HepG2 (cell line): ENCODE measurements at regions not wholly inside any gene's neighbourhood (a gene's known extent, or its start where the extent isn't known, plus 50 kb on each side); places are given as distances from the start of the nearest gene placed in this dataset.
A peak's percentile ranks its signal among the peaks of the same experiment; 100 is the strongest.

ENCODE experiments used
- CEBPG ChIP-seq: IDR thresholded peaks from 2 replicates; pipeline ENCODE4 v1.6.1; 2016
- KDM5A ChIP-seq: fragments of 200-600 bp; sonication (generic); IDR thresholded peaks from 2 replicates; pipeline ENCODE4 v1.7.0; 2018; ENCODE audit warnings: antibody characterized with exemption, mild to moderate bottlenecking, low read length, borderline replicate concordance
- KLF15 ChIP-seq: sonication (generic); formaldehyde crosslinking; IDR thresholded peaks from 2 replicates; pipeline ENCODE4 v1.8.1; 2023; ENCODE audit warnings: borderline replicate concordance, mild to moderate bottlenecking, inconsistent platforms, missing genetic modification reagents, mixed read lengths
- MTF2 ChIP-seq: sonication (generic); formaldehyde crosslinking; IDR thresholded peaks from 2 replicates; pipeline ENCODE4 v1.5.0; 2020; ENCODE audit warnings: missing genetic modification reagents, borderline replicate concordance
- NFYC ChIP-seq: IDR thresholded peaks from 2 replicates; pipeline ENCODE4 v1.6.1; 2016; ENCODE audit warnings: missing genetic modification reagents, missing compliant biosample characterization
- PAX8 ChIP-seq: sonication (generic); formaldehyde crosslinking; IDR thresholded peaks from 2 replicates; pipeline ENCODE4 v1.8.0; 2022; ENCODE audit warnings: mild to moderate bottlenecking, missing genetic modification reagents, borderline replicate concordance
- SOX6 ChIP-seq, 2 experiments: fragments of 450-650 bp in 1 of 2; sonication (generic) in 1 of 2; formaldehyde crosslinking in 1 of 2; IDR thresholded peaks; 2 replicates each; pipeline versions ENCODE4 v1.4.0 to v1.6.1; 2017 to 2020; ENCODE audit warnings: antibody characterized with exemption in 1 of 2, mild to moderate bottlenecking in 1 of 2, missing genetic modification reagents in 1 of 2
- TOPORS ChIP-seq: sonication (generic); formaldehyde crosslinking; IDR thresholded peaks from 2 replicates; pipeline ENCODE4 v1.8.0; 2023; ENCODE audit warnings: mild to moderate bottlenecking, missing genetic modification reagents
- ZNF264 ChIP-seq: sonication (generic); formaldehyde crosslinking; IDR thresholded peaks from 2 replicates; pipeline ENCODE4 v1.4.0; 2020; ENCODE audit warnings: missing genetic modification reagents
- ZNF552 ChIP-seq: sonication (generic); formaldehyde crosslinking; IDR thresholded peaks from 2 replicates; pipeline ENCODE4 v1.9.0; 2022; ENCODE audit warnings: missing genetic modification reagents, mild to moderate bottlenecking, borderline replicate concordance
- ZNF670 ChIP-seq: sonication (generic); formaldehyde crosslinking; IDR thresholded peaks from 2 replicates; pipeline ENCODE4 v1.8.0; 2022; ENCODE audit warnings: mild to moderate bottlenecking, missing genetic modification reagents, borderline replicate concordance
- ZNF772 ChIP-seq: sonication (generic); formaldehyde crosslinking; IDR thresholded peaks from 2 replicates; pipeline ENCODE4 v1.5.0; 2020; ENCODE audit warnings: mild to moderate bottlenecking, missing genetic modification reagents
- TF ChIP-seq, protein P1 (sequence below), 2 experiments: sonication (generic) in 1 of 2; formaldehyde crosslinking in 1 of 2; IDR thresholded peaks; 2 replicates each; pipeline versions ENCODE4 v1.4.0 to v1.6.1; 2018 to 2020; ENCODE audit warnings: missing genetic modification reagents in 2 of 2, borderline replicate concordance in 1 of 2, low read depth in 1 of 2, mild to moderate bottlenecking in 1 of 2, missing biosample characterization in 1 of 2
- TF ChIP-seq, protein P2 (sequence below): IDR thresholded peaks from 2 replicates; pipeline ENCODE4 v1.6.1; 2016; ENCODE audit warnings: mild to moderate bottlenecking, missing biosample characterization, missing genetic modification reagents
- TF ChIP-seq, protein P3 (sequence below): IDR thresholded peaks from 2 replicates; pipeline ENCODE4 v1.6.1; 2016; ENCODE audit warnings: low read depth
- TF ChIP-seq, protein P4 (sequence below): sonication (generic); formaldehyde crosslinking; IDR thresholded peaks from 2 replicates; pipeline ENCODE4 v1.4.0; 2020; ENCODE audit warnings: mild to moderate bottlenecking, low read depth, missing genetic modification reagents
- TF ChIP-seq, protein P5 (sequence below): sonication (generic); formaldehyde crosslinking; conservative IDR thresholded peaks from 2 replicates; pipeline ENCODE4 v1.8.0; 2022; ENCODE audit warnings: mild to moderate bottlenecking, moderate library complexity, missing genetic modification reagents

DNA sequence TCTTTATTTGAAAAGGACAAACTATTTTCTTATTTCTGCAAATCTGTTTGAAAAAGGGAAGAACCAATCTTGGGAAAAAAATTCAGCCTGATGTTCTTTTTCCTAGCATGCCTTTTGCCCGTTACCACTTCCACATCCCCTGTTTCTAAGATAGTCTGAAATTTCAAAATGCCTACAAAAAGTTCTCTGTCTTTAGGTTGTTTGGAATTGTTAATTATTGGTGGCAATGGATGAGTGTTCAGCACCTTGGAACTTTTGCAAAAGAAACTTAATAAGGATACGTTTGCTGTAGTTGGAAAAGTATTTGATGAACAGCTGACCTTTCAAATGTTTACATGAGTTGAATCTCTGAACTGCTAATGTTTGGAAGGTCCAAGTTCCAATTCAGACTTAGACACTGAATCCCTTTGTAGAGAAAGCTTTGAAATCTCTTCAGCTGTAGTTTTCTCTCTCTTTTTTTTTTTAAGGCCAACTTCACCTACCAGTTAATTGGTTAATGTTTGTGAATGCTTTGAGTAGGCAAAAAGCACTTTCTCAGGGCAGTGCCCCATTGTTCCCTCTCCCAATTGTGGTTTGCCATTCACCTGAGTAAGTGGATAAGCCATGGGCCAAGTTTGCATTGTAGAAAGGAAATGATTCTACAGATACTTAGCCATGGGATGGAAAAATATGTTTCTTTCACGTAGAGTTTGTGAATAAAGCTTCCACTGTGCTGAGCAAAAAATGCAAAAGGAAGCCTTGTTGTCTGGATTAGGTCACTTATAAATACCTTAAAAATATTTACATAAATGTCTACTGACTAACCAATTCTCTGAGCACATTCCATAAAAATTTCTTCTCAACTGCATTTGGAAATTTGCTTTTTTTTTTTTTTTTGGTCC lies 156.4 kb upstream of the ELL2 start (continued):
- TF ChIP-seq TOPORS (CRISPR knock-in tag) = no peak
- no peak for TF ChIP-seq ZNF670 (CRISPR knock-in tag)
- TF ChIP-seq ZNF772 = no peak
- TF ChIP-seq CEBPG (CRISPR knock-in tag) = no peak; the same call in 1 of the 2 replicates
- TF ChIP-seq KDM5A = no peak
- TF ChIP-seq NFYC (CRISPR knock-in tag) = no peak
- no peak for TF ChIP-seq MTF2
- TF ChIP-seq, protein P1, sequence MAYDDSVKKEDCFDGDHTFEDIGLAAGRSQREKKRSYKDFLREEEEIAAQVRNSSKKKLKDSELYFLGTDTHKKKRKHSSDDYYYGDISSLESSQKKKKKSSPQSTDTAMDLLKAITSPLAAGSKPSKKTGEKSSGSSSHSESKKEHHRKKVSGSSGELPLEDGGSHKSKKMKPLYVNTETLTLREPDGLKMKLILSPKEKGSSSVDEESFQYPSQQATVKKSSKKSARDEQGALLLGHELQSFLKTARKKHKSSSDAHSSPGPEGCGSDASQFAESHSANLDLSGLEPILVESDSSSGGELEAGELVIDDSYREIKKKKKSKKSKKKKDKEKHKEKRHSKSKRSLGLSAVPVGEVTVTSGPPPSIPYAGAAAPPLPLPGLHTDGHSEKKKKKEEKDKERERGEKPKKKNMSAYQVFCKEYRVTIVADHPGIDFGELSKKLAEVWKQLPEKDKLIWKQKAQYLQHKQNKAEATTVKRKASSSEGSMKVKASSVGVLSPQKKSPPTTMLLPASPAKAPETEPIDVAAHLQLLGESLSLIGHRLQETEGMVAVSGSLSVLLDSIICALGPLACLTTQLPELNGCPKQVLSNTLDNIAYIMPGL (CRISPR knock-in tag; IDR thresholded peaks at IDR 0.05; ENCODE audit: borderline replicate concordance in 1 of 2, low read depth in 1 of 2) = no peak
- TF ChIP-seq, protein P2, sequence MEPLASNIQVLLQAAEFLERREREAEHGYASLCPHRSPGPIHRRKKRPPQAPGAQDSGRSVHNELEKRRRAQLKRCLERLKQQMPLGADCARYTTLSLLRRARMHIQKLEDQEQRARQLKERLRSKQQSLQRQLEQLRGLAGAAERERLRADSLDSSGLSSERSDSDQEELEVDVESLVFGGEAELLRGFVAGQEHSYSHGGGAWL (CRISPR knock-in tag) = no peak
- TF ChIP-seq PAX8 (CRISPR knock-in tag) = no peak
- no peak; the same call in 1 of the 2 replicates for TF ChIP-seq KLF15 (CRISPR knock-in tag)
- TF ChIP-seq SOX6 (IDR thresholded peaks at IDR 0.05) = no peak
- peak; percentile 99 for TF ChIP-seq SOX6 (CRISPR knock-in tag; IDR thresholded peaks at IDR 0.05)
- TF ChIP-seq, protein P3, sequence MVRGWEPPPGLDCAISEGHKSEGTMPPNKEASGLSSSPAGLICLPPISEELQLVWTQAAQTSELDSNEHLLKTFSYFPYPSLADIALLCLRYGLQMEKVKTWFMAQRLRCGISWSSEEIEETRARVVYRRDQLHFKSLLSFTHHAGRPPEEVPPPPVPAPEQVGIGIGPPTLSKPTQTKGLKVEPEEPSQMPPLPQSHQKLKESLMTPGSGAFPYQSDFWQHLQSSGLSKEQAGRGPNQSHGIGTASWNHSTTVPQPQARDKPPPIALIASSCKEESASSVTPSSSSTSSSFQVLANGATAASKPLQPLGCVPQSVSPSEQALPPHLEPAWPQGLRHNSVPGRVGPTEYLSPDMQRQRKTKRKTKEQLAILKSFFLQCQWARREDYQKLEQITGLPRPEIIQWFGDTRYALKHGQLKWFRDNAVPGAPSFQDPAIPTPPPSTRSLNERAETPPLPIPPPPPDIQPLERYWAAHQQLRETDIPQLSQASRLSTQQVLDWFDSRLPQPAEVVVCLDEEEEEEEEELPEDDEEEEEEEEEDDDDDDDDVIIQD (CRISPR knock-in tag) = peak; percentile 95
- TF ChIP-seq, protein P4, sequence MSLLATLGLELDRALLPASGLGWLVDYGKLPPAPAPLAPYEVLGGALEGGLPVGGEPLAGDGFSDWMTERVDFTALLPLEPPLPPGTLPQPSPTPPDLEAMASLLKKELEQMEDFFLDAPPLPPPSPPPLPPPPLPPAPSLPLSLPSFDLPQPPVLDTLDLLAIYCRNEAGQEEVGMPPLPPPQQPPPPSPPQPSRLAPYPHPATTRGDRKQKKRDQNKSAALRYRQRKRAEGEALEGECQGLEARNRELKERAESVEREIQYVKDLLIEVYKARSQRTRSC = no peak
- TF ChIP-seq ZNF264 = no peak
- no peak for TF ChIP-seq ZNF552 (CRISPR knock-in tag)
- TF ChIP-seq, protein P5, sequence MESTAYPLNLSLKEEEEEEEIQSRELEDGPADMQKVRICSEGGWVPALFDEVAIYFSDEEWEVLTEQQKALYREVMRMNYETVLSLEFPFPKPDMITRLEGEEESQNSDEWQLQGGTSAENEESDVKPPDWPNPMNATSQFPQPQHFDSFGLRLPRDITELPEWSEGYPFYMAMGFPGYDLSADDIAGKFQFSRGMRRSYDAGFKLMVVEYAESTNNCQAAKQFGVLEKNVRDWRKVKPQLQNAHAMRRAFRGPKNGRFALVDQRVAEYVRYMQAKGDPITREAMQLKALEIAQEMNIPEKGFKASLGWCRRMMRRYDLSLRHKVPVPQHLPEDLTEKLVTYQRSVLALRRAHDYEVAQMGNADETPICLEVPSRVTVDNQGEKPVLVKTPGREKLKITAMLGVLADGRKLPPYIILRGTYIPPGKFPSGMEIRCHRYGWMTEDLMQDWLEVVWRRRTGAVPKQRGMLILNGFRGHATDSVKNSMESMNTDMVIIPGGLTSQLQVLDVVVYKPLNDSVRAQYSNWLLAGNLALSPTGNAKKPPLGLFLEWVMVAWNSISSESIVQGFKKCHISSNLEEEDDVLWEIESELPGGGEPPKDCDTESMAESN (CRISPR knock-in tag) = no peak
